Left lung (tissue), 4 donors: ENCODE measurements at regions not wholly inside any gene's neighbourhood (a gene's known extent, or its start where the extent isn't known, plus 50 kb on each side); places are given as distances from the start of the nearest gene placed in this dataset.

Experiments used
- ATAC-seq: fragments of 200-7000 bp; cut with Tn5 transposase; one replicate; pipeline ENCODE4 v1.9.1; 2020; ENCODE audit warnings: moderate library complexity
- DNase-seq, 4 donors: peaks; one replicate each; pipeline ENCODE4 v3.0.0-alpha.2; 2013 to 2020
- H3K27ac ChIP-seq, 2 donors: fragments of 200-600 bp; sonication (generic) in 1 of 2; one replicate each; pipeline versions ENCODE4 v1.5.0 to v1.8.0; 2020 to 2021
- H3K27me3 ChIP-seq, 2 donors: fragments of 200-600 bp; sonication (generic) in 1 of 2; one replicate each; pipeline versions ENCODE4 v1.5.0 to v1.8.0; 2020 to 2021
- H3K36me3 ChIP-seq, 2 donors: fragments of 200-600 bp; sonication (generic) in 1 of 2; one replicate each; pipeline versions ENCODE4 v1.5.0 to v1.8.0; 2020 to 2021
- H3K4me1 ChIP-seq, 2 donors: fragments of 200-600 bp; one replicate each; pipeline ENCODE4 v1.8.0; 2021
- H3K4me3 ChIP-seq, 2 donors: fragments of 200-600 bp; sonication (generic) in 1 of 2; one replicate each; pipeline versions ENCODE4 v1.5.0 to v1.8.0; 2020 to 2021; ENCODE audit warnings: mild to moderate bottlenecking in 1 of 2
- H3K9me3 ChIP-seq, 2 donors: fragments of 200-600 bp; sonication (generic) in 1 of 2; one replicate each; pipeline versions ENCODE4 v1.5.0 to v1.8.0; 2020 to 2021
- intact Hi-C, 2 donors: fragments of 100-400 bp; cut with DNase I; formaldehyde crosslinking; loops; one replicate each; pipeline versions ENCODE4 v1.11.2 to v1.14.2; 2022
- TF ChIP-seq, protein P1 (sequence below), 2 donors: fragments of 200-600 bp; sonication (generic) in 1 of 2; IDR thresholded peaks; one replicate each; pipeline versions ENCODE4 v1.5.0 to v1.8.0; 2021; ENCODE audit warnings: antibody characterized with exemption in 2 of 2
- donor health status: DM: no; HTN: yes; CAD: no.
- donor health status: DM: no; HTN: no; CAD: no.

DNA sequence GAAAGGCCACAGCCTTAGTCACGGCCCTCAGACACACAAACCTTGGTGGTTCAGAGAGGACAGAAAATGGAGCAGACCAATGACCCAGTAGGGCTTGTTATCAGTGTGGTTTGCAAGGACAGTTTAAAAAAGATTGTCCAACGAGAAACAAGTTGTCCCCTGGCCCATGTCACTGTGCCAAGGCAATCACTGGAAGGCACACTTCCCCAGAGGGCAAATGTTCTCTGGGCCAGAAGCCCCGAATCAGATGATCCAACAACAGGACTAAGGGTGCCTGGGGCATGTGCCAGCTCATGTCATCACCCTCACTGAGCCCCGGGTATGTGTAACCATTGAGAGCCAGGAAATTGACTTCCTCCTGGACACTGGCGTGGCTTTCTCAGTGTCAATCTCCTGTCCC, 950.1 kb upstream of the CTNND2 start:
- peaks cover 0 to 15% of the 10 kb centered on the region in 2 donors for H3K9me3 ChIP-seq
- DNase-seq, result no peak
- no peak overlapping the region for H3K27ac ChIP-seq
- TF ChIP-seq, protein P1, sequence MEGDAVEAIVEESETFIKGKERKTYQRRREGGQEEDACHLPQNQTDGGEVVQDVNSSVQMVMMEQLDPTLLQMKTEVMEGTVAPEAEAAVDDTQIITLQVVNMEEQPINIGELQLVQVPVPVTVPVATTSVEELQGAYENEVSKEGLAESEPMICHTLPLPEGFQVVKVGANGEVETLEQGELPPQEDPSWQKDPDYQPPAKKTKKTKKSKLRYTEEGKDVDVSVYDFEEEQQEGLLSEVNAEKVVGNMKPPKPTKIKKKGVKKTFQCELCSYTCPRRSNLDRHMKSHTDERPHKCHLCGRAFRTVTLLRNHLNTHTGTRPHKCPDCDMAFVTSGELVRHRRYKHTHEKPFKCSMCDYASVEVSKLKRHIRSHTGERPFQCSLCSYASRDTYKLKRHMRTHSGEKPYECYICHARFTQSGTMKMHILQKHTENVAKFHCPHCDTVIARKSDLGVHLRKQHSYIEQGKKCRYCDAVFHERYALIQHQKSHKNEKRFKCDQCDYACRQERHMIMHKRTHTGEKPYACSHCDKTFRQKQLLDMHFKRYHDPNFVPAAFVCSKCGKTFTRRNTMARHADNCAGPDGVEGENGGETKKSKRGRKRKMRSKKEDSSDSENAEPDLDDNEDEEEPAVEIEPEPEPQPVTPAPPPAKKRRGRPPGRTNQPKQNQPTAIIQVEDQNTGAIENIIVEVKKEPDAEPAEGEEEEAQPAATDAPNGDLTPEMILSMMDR (IDR thresholded peaks at IDR 0.05), result no peak
- H3K4me3 ChIP-seq, result no peak overlapping the region
- no peak for ATAC-seq
- intact Hi-C loops, result no loop called here
- no peaks in the 10 kb centered on the region for H3K36me3 ChIP-seq
- no peaks in the 10 kb centered on the region for H3K27me3 ChIP-seq
- H3K4me1 ChIP-seq, result no peaks in the 10 kb centered on the region

DNA sequence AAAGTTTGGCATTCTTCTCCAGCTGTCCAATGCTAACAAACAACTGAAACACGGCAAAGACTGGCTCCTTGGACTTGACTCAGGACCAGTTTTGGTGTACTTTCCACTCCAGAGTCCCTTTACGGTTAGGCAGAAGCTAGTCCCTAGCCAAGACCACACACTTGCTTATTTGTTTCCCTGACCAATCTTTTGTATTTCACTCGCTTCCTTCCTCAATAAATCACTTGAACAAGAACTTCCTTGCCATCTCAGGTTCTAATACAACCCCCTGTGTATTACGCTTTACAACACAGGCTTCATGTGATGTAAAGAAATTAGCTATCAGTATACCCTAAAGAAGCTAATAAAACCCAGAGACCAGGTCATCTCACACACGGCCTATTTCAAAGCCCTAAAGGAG, 947.5 kb upstream of the CTNND2 start:
- Histone ChIP-seq H3K9me3 (no peaks in the 10 kb centered on the region), H3K27ac (no peak overlapping the region), H3K27me3 (no peaks in the 10 kb centered on the region), H3K4me1 (no peaks in the 10 kb centered on the region), H3K36me3 (no peaks in the 10 kb centered on the region), H3K4me3 (no peak overlapping the region)
- TF ChIP-seq, protein P1 (IDR thresholded peaks at IDR 0.05), result no peak
- DNase-seq (no peak), ATAC-seq (no peak)
- intact Hi-C loops, result no loop called here

DNA sequence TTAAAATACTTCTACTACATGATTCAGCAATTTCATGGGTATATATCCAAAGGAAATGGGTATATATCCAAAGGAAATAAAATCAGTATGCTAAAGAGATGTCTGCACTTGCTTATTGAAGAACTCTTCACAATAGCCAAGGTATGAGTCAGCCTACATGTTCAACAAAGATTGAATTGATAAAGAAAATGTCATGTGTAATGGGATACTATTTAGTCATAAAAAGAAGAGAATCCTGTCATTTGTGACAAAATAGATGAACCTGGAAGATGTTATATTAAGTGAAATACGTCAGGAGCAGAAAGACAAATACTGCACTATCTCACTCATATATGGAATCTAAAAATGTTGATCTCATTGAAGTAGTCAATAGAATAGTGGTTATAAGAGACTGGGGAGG, 944.5 kb upstream of the CTNND2 start:
- ATAC-seq (no peak), DNase-seq (no peak)
- TF ChIP-seq, protein P1 (IDR thresholded peaks at IDR 0.05), result no peak
- Histone ChIP-seq H3K4me1 (no peaks in the 10 kb centered on the region), H3K4me3 (no peak overlapping the region), H3K27me3 (no peaks in the 10 kb centered on the region), H3K27ac (no peak overlapping the region), H3K36me3 (no peaks in the 10 kb centered on the region), H3K9me3 (no peaks in the 10 kb centered on the region)
- intact Hi-C loops, result no loop called here

DNA sequence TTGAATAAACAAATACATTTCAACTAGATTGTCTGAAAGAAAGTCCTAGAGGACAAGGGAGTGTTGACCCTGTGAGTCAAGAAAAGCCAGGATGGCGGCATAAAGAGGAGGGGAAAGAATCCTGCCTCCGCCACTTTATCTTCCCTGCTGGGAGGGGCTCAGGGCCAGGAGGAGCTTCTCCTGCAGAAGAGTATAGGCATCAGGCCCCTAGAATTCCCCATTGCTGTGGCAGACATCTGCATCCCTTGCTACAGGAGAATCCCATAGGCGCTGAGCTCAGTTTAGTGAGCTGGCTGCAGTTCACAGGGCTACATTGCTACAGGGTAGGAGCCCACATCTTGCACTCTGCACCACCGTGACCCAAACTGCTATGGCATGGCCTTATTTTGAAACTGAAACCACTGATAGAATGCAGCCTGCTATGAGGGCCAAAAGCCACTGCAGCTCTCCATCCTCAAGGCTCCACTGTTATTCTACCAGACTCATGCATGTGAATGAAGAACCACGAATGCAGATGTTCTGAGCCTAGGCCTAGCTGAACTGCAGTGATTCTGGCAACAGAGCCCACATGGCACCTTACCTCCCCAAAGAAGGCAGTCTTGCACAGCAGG, 941.4 kb upstream of the CTNND2 start:
- no peaks in the 10 kb centered on the region for H3K9me3 ChIP-seq
- no peak for ATAC-seq
- intact Hi-C loops, result no loop called here
- no peak for DNase-seq
- H3K27me3 ChIP-seq, result no peaks in the 10 kb centered on the region
- H3K4me3 ChIP-seq, result no peak overlapping the region
- H3K36me3 ChIP-seq, result no peaks in the 10 kb centered on the region
- TF ChIP-seq, protein P1 (IDR thresholded peaks at IDR 0.05), result no peak
- no peaks in the 10 kb centered on the region for H3K4me1 ChIP-seq
- H3K27ac ChIP-seq, result no peak overlapping the region

DNA sequence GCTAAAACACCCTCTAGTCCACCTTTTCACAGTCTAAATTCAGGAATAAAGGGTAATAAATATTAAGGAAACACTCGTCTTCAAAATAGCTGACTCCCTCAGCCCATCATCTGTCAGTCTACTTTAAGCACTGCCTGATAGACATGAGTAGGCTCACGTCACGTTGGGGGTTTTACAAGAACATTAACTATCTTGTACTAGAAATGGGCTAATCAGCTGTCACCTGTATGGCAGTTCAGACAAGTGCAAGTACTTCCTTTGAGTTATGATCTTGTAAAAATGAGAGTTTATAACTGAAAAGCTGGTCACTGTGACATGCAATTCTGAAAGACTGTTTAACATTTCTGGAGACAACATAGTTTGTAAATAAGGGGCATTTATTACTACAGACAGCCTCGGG, 936.7 kb upstream of the CTNND2 start:
- no peak for ATAC-seq
- DNase-seq, result no peak
- Histone ChIP-seq H3K4me3 (no peak overlapping the region), H3K27ac (no peak overlapping the region), H3K9me3 (peaks cover 0 to 8% of the 10 kb centered on the region in 2 donors), H3K4me1 (no peaks in the 10 kb centered on the region), H3K27me3 (no peaks in the 10 kb centered on the region), H3K36me3 (no peaks in the 10 kb centered on the region)
- TF ChIP-seq, protein P1 (IDR thresholded peaks at IDR 0.05), result no peak
- intact Hi-C loops, result no loop called here
